Renal cortex interstitium (tissue), 11 donors: ENCODE measurements at regions not wholly inside any gene's neighbourhood (a gene's known extent, or its start where the extent isn't known, plus 50 kb on each side); places are given as distances from the start of the nearest gene placed in this dataset.
"Not testable (repeated sequence)": the region's sequence is repeated elsewhere in the genome, so short reads cannot be mapped to it uniquely, and the experiment has no call there.

Experiments used
- DNase-seq, 11 donors: peaks; one replicate each; pipeline ENCODE4 v3.0.0-alpha.2; 2013; ENCODE audit warnings: low read depth in 9 of 11, low spot score in 4 of 11; ENCODE audit errors: extremely low read depth in 1 of 11

- DNase-seq = no peak
These were observed 997.9 kb downstream of the SUCLG1 start for GRCh38 chr2:83461135-83461534.

GRCh38 chr2:83459456-83459855 is 999.6 kb downstream of the SUCLG1 start:
- no peak for DNase-seq

- no peak for DNase-seq
These were observed 1023.1 kb downstream of the SUCLG1 start for GRCh38 chr2:83435989-83436388.

GRCh38 chr2:83420993-83421392 is 1038.1 kb downstream of the SUCLG1 start:
- no peak for DNase-seq

GRCh38 chr2:83394134-83394904 is 1064.8 kb downstream of the SUCLG1 start:
- no peak for DNase-seq

GRCh38 chr2:83388804-83389203 is 1070.3 kb downstream of the SUCLG1 start:
- no peak for DNase-seq

- DNase-seq = no peak
These were observed 1072.5 kb downstream of the SUCLG1 start for GRCh38 chr2:83386549-83386948.

GRCh38 chr2:83378921-83379320 is 1080.2 kb downstream of the SUCLG1 start:
- no peak for DNase-seq

- DNase-seq = no peak
These were observed 1082.3 kb downstream of the SUCLG1 start for GRCh38 chr2:83376731-83377130.

- no peak for DNase-seq
These were observed 1088.7 kb downstream of the SUCLG1 start for GRCh38 chr2:83370419-83370762.

GRCh38 chr2:83369601-83370418 is 1089.3 kb downstream of the SUCLG1 start:
- no peak for DNase-seq

GRCh38 chr2:83368916-83369315 is 1090.2 kb downstream of the SUCLG1 start:
- peak in 1 of 11 donors; percentile 1 for DNase-seq

- DNase-seq = no peak
These were observed 1090.6 kb downstream of the SUCLG1 start for GRCh38 chr2:83368461-83368860.

- DNase-seq = no peak
These were observed 1093.6 kb downstream of the SUCLG1 start for GRCh38 chr2:83365476-83365875.

- DNase-seq = no peak
These were observed 1094.8 kb downstream of the SUCLG1 start for GRCh38 chr2:83364264-83364663.

GRCh38 chr2:83363138-83363537 is 1095.9 kb downstream of the SUCLG1 start:
- not testable (repeated sequence) for DNase-seq

- DNase-seq = no peak
These were observed 1099.7 kb downstream of the SUCLG1 start for GRCh38 chr2:83359336-83359735.

- peak in 4 of 11 donors; percentile 14 to 39 (median 21) for DNase-seq
These were observed 1116.2 kb downstream of the SUCLG1 start for GRCh38 chr2:83342860-83343329.

GRCh38 chr2:83340424-83340823 is 1118.7 kb downstream of the SUCLG1 start:
- peak in 4 of 11 donors; percentile 18 to 38 (median 26) for DNase-seq

- DNase-seq = not testable (repeated sequence)
These were observed 1119.1 kb downstream of the SUCLG1 start for GRCh38 chr2:83339942-83340341.
